PFSK-1 (cell line): ENCODE measurements at regions not wholly inside any gene's neighbourhood (a gene's known extent, or its start where the extent isn't known, plus 50 kb on each side); places are given as distances from the start of the nearest gene placed in this dataset.

Experiments used
- POLR2AphosphoS5 ChIP-seq: IDR thresholded peaks from 2 replicates; pipeline ENCODE4 v1.6.1; 2012; ENCODE audit warnings: low read depth, mild to moderate bottlenecking, control low read depth, low read length, moderate library complexity
- REST ChIP-seq, 2 experiments: IDR thresholded peaks; 2 replicates each; pipeline versions ENCODE4 v1.6.1 to v1.8.0; 2011 to 2012; ENCODE audit warnings: low read depth in 2 of 2, low read length in 2 of 2, control low read depth in 1 of 2, inconsistent platforms in 1 of 2, mild to moderate bottlenecking in 1 of 2, moderate library complexity in 1 of 2; ENCODE audit not compliant: insufficient read depth in 1 of 2
- SIN3A ChIP-seq: IDR thresholded peaks from 2 replicates; pipeline ENCODE4 v1.6.1; 2012; ENCODE audit warnings: mild to moderate bottlenecking, low read length, moderate library complexity, borderline replicate concordance; ENCODE audit not compliant: insufficient read depth
- TAF1 ChIP-seq: IDR thresholded peaks from 2 replicates; pipeline ENCODE4 v1.6.1; 2012; ENCODE audit warnings: low read length, control low read depth, borderline replicate concordance; ENCODE audit not compliant: insufficient read depth

GRCh38 chr5:11973469-11973868 is 69.2 kb upstream of the CTNND2 start:
- TF ChIP-seq SIN3A (no peak), POLR2AphosphoS5 (no peak), REST (IDR thresholded peaks at IDR 0.05; ENCODE audit: insufficient read depth in 1 of 2, low read depth in 2 of 2, low read length in 2 of 2) (no peak), TAF1 (no peak)
